ENCODE measurements at regions not wholly inside any gene's neighbourhood (a gene's known extent, or its start where the extent isn't known, plus 50 kb on each side); places are given as distances from the start of the nearest gene placed in this dataset.
"Not testable (repeated sequence)": the region's sequence is repeated elsewhere in the genome, so short reads cannot be mapped to it uniquely, and the experiment has no call there.

GRCh38 chr21:35800796-35801385 is 259.4 kb downstream of the SETD4 start:
- not testable (repeated sequence) for DNase-seq (ENCODE audit: low spot score)

GRCh38 chr21:35796844-35797243 is 263.5 kb downstream of the SETD4 start:
- no peak for DNase-seq (ENCODE audit: low spot score)

- DNase-seq (ENCODE audit: low spot score), result not testable (repeated sequence)
Observed at GRCh38 chr21:35794527-35794926, 265.8 kb downstream of the SETD4 start.

- DNase-seq (ENCODE audit: low spot score), result no peak
Observed at GRCh38 chr21:35792569-35793305, 267.6 kb downstream of the SETD4 start.

- no peak for DNase-seq (ENCODE audit: low spot score)
Observed at GRCh38 chr21:35791541-35792325, 268.6 kb downstream of the SETD4 start.

- DNase-seq (ENCODE audit: low spot score), result no peak
Observed at GRCh38 chr21:35783721-35784120, 276.6 kb downstream of the SETD4 start.

DNA sequence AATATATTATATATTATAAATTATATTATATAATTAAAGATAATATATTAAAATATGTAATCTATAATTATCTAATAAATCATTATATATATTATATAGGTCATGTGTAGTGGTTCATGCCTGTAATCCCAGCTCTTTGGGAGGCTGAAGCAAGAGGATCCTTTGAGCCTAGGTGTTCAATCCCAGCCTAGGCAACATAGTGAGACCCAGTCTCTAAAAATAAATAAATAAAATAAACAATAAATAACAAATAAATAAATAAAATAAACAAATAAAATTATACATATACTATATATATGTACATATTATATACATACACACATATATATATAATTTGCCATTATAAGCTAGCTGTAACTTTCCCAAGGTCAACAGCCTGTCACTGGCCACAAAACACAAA is 277.7 kb downstream of the SETD4 start:
- DNase-seq (ENCODE audit: low spot score), result no peak

- DNase-seq (ENCODE audit: low spot score), result no peak
Observed at GRCh38 chr21:35780983-35781382, 279.3 kb downstream of the SETD4 start.

GRCh38 chr21:35779690-35780570 is 280.4 kb downstream of the SETD4 start:
- DNase-seq (ENCODE audit: low spot score), result peak; percentile 82

DNA sequence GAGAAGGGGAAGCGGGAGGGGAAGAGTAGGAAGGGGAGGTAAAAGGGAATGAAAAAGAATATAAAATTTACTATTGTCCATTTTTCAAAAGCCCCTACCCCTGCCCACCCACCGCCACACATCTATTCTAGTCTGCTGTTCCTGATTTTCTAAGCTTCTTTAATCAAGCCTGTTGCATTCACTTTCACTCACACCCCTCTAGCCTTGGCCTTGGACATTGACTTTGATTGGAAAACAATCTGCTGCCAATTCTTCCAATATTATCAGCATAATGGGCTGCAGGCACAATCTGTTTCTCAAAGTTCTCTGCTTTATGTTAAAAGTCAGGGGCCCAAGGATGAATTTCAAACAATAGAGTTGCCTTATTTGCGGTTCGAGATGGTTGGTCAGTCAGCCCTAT is 281.2 kb downstream of the SETD4 start:
- DNase-seq (ENCODE audit: low spot score), result no peak

DNA sequence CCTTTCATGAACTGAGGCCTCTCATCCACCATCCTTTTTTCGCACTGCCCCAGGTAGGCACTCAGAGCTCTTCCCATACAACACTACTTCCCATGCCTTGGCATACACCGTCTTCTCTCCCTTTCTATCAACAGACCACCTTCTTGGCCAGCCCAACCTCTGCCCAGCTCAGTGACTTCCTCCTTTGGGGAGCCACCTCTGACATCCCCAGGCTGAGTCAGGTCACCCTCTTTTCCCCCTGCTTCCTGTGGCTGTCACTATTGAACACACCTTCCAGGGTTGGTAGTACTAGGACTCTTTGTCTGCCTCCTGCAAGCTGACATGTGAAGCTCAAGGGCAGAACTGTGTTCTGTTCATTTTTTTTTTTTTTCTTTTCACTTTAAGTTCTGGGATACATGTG is 283.2 kb downstream of the SETD4 start:
- DNase-seq (ENCODE audit: low spot score), result no peak

- no peak for DNase-seq (ENCODE audit: low spot score)
Observed at GRCh38 chr21:35775778-35776544, 284.4 kb downstream of the SETD4 start.

DNA sequence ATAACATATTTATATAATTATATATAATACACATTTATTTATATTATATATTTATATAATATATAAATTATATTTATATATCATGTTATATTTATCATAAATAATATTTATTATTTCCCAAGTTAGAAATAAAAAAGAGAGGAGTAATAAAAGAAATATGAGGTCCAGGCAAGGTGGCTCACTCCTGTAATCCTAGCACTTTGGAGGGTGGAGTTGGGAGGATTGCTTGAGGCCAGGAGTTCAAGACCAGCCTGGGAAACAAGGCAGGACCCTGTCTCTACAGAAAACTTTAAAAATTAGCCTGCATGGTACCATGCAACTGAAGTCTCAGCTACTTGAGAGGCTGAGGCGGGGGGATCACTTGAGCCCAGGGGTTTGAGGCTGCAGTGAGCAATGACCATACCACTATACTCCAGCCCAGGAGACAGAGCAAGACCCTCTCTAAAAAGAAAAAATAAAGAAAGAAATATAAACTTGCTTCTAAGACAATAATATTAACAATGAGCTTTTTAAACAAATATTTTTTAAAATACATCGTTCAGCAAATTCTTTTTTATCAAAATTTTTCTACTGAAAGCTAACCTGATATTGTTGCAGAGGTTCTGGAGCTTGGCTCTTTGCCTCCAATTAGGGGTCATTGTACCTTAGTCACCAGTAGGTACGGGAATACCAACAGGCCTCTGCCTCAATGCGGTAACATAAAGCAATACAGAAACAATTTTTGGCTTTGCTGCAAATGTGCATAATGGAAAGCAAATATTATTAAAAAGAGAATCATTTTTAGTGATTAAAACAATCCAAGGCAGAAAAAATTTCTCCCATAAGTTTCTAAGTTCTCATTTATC is 290.0 kb downstream of the SETD4 start:
- DNase-seq (ENCODE audit: low spot score), result no peak

DNA sequence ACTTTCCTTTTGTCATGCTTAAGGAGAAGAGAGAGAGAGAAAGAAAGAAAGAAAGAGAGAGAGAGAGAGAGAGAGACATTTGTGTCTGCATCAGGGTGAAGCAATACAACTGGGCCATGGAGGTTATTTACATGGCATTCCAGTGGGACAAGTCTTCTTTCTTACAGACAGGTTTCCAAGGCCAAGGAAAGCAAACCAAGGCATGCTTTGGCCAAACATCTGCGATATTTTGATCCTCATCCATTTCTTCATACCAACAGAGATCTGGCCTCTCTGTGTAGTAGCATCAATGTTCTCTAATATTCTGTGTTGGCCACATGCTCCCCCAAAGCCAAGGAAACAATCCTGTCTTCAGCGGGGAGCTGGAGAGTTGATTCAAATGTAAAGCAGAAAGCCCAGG is 292.1 kb downstream of the SETD4 start:
- DNase-seq (ENCODE audit: low spot score), result no peak

DNA sequence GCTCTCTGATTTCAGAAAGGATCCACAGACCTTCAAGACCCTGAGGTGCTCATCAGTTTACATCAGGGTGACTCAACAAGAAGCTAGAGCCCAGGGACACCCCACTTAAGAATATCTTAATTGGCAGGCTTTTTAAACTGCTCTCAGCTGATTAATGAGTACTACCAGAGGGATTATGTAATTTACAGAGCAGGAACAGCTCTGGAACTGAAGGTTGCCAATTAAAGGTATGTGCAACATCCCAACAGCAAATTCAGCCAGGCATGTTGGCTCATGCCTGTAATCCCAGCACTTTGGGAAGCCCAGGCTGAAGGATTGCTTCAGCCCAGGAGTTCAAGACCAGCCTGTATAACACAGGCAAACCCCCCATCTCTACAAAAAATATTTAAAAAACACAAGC is 295.7 kb downstream of the SETD4 start:
- no peak for DNase-seq (ENCODE audit: low spot score)

- DNase-seq (ENCODE audit: low spot score), result no peak
Observed at GRCh38 chr21:35764077-35764476, 296.2 kb downstream of the SETD4 start.

DNA sequence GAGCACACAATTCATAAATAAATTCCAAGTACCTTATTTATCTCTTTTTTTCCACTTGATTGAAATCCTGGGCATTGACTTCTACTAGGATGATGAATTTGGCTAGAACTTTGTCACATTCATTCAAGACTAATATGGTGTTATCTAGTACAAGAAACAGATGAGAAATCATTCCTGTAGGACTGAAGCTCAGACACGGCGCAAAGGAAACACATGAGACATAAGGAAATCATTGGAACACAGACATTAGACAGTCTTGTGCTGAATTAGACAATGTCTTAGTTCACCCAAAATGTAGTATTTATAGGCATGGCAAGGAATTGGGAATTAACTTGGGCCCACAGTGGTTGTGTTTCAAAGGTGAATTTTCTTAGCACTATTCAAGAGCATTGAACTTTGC is 305.7 kb downstream of the SETD4 start:
- DNase-seq (ENCODE audit: low spot score), result no peak

- DNase-seq (ENCODE audit: low spot score), result no peak
Observed at GRCh38 chr21:35753308-35753707, 307.0 kb downstream of the SETD4 start.

DNA sequence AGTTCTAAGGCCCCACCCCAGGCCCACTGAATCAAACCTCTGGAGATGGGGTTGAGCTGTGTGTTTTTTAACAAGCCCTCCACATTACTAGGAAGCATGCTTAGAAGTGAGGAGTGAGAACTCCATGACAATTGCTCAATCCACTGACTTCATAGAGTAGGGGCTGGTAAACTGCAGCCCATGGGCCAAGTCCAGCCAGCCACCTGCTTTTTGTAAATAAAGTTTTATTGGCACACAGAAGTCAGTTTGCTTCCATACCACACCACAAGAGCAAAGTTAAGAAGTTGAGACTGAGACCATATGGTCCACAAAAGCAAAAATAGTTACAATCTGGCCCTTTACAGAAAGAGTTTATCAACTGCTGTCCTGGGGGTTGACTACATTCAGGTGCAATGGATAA is 309.2 kb downstream of the SETD4 start:
- DNase-seq (ENCODE audit: low spot score), result no peak

GRCh38 chr21:35749904-35750303 is 310.4 kb downstream of the SETD4 start:
- DNase-seq (ENCODE audit: low spot score), result no peak
